Astrocyte (in vitro differentiated cells and primary cell): ENCODE measurements at regions not wholly inside any gene's neighbourhood (a gene's known extent, or its start where the extent isn't known, plus 50 kb on each side); places are given as distances from the start of the nearest gene placed in this dataset.

ENCODE experiments used
- EZH2 ChIP-seq: IDR thresholded peaks from 2 replicates; pipeline ENCODE4 v1.6.1; 2012; ENCODE audit warnings: mild to moderate bottlenecking, low read length, inconsistent platforms; ENCODE audit not compliant: insufficient read depth
- TF ChIP-seq, protein P1 (sequence below): IDR thresholded peaks from 2 replicates; pipeline ENCODE4 v1.5.1; 2011; ENCODE audit warnings: low read depth, mild to moderate bottlenecking, inconsistent platforms, low read length, moderate library complexity; ENCODE audit not compliant: insufficient read depth

- TF ChIP-seq, protein P1, sequence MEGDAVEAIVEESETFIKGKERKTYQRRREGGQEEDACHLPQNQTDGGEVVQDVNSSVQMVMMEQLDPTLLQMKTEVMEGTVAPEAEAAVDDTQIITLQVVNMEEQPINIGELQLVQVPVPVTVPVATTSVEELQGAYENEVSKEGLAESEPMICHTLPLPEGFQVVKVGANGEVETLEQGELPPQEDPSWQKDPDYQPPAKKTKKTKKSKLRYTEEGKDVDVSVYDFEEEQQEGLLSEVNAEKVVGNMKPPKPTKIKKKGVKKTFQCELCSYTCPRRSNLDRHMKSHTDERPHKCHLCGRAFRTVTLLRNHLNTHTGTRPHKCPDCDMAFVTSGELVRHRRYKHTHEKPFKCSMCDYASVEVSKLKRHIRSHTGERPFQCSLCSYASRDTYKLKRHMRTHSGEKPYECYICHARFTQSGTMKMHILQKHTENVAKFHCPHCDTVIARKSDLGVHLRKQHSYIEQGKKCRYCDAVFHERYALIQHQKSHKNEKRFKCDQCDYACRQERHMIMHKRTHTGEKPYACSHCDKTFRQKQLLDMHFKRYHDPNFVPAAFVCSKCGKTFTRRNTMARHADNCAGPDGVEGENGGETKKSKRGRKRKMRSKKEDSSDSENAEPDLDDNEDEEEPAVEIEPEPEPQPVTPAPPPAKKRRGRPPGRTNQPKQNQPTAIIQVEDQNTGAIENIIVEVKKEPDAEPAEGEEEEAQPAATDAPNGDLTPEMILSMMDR: no peak
- TF ChIP-seq EZH2: no peak
Observed at GRCh38 chr11:45073685-45074141, 72.7 kb upstream of the PRDM11 start.
